ENCODE measurements at regions not wholly inside any gene's neighbourhood (a gene's known extent, or its start where the extent isn't known, plus 50 kb on each side); places are given as distances from the start of the nearest gene placed in this dataset.

- TF ChIP-seq CTCF (conservative IDR thresholded peaks at IDR 0.05; ENCODE audit: low read length) = no peak
- no peak overlapping the region for H3K4me3 ChIP-seq (ENCODE audit: low read length)
- DNase-seq (ENCODE audit: low read depth) = no peak
These were observed 64.1 kb upstream of the ETV3 start for GRCh38 chr1:157202331-157202730.

- no peak for DNase-seq (ENCODE audit: low read depth)
- H3K4me3 ChIP-seq (ENCODE audit: low read length) = no peak overlapping the region
- no peak for TF ChIP-seq CTCF (conservative IDR thresholded peaks at IDR 0.05; ENCODE audit: low read length)
These were observed 63.6 kb upstream of the ETV3 start for GRCh38 chr1:157201767-157202166.

GRCh38 chr1:157200451-157200850, 62.3 kb upstream of the ETV3 start:
- H3K4me3 ChIP-seq (ENCODE audit: low read length) = no peak overlapping the region
- DNase-seq (ENCODE audit: low read depth) = no peak
- no peak for TF ChIP-seq CTCF (conservative IDR thresholded peaks at IDR 0.05; ENCODE audit: low read length)

GRCh38 chr1:157199421-157199755, 61.2 kb upstream of the ETV3 start:
- TF ChIP-seq CTCF (conservative IDR thresholded peaks at IDR 0.05; ENCODE audit: low read length) = no peak
- DNase-seq (ENCODE audit: low read depth) = no peak
- H3K4me3 ChIP-seq (ENCODE audit: low read length) = no peak overlapping the region

- H3K4me3 ChIP-seq (ENCODE audit: low read length) = no peak overlapping the region
- DNase-seq (ENCODE audit: low read depth) = no peak
- no peak for TF ChIP-seq CTCF (conservative IDR thresholded peaks at IDR 0.05; ENCODE audit: low read length)
These were observed 60.6 kb upstream of the ETV3 start for GRCh38 chr1:157198619-157199420.

- DNase-seq (ENCODE audit: low read depth) = no peak
- no peak overlapping the region for H3K4me3 ChIP-seq (ENCODE audit: low read length)
- TF ChIP-seq CTCF (conservative IDR thresholded peaks at IDR 0.05; ENCODE audit: low read length) = no peak
These were observed 59.8 kb upstream of the ETV3 start for GRCh38 chr1:157197906-157198435.

All from AG10803 (cell line).